ENCODE measurements at regions not wholly inside any gene's neighbourhood (a gene's known extent, or its start where the extent isn't known, plus 50 kb on each side); places are given as distances from the start of the nearest gene placed in this dataset.

DNA sequence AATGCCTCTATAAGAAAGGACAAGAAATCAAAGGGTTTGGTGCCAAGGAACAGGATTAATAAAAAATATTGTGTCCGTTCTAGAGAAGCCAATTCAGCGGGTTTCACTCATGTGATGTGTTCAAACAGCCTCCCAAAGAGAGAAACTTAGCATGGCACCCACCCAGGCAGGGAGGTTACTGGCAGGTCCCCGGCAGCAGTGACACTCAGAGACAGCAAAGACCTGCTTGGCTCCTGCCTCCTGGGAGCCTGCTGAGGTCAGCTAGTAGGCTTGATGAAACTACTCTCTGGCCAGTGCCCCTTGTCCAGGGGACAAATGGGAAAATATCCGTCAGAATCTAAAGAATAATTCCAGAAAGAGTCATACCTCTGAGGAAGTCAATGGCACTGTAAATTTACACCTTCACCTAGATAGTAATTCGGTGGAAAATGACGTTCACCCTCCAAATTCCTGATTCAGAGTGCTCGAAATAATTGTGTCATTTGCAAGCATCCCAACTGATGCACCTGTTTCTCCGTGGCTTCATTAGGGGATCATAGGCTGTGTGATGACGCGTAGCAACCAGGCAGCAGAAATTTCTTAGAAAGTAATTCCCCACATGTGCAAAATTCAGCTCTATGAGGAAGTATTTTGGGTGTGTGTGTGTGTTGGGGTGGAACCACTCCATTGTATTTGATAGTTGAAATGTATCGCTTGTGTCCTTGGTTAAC, 481.5 kb upstream of the ZFHX3 start:
- DNase-seq (ENCODE audit: low spot score) = no peak

- DNase-seq (ENCODE audit: low spot score) = no peak
Observed at GRCh38 chr16:73527187-73527586, 479.3 kb upstream of the ZFHX3 start.

GRCh38 chr16:73526011-73526804, 478.3 kb upstream of the ZFHX3 start:
- DNase-seq (ENCODE audit: low spot score) = no peak

DNA sequence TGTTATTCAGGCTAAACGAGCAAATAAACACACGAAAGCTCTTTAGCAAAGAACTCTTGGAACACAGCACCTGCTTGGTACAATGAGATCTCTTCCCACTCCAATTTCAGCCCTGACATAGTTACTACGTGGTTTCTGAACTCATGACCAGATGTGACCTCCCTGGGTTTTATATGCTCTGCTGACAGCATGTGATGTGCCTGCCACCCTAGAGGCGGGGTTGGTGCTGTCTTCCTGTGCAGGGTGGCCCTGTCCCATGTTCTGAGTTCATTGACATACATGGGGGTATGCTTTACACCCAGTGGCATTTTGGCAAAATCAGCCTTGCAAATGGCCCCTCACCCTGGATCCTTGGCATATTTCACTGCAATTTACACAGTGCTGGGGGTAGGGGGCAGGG, 475.3 kb upstream of the ZFHX3 start:
- DNase-seq (ENCODE audit: low spot score) = no peak

DNA sequence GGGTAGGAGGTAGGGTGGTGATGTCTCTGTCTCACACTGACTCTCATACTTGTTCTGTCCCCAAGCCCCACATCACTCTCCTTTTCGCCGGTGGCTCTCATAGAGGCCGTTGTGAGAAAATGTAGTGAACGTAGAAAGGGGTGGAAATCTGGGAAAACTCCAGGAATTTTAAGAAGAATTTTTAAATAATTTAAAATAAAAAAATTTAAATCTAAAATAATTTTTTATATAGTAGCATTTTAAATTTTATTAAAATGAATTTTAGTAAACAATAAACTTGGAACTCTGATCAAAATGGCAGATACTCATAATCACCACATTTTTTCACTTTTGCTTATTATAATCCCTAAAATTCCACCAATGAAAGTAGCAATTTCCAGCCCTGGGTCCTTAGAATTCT, 473.6 kb upstream of the ZFHX3 start:
- no peak for DNase-seq (ENCODE audit: low spot score)

- DNase-seq (ENCODE audit: low spot score) = no peak
Observed at GRCh38 chr16:73515616-73516015, 467.7 kb upstream of the ZFHX3 start.

- no peak for DNase-seq (ENCODE audit: low spot score)
Observed at GRCh38 chr16:73510852-73511251, 462.9 kb upstream of the ZFHX3 start.

- DNase-seq (ENCODE audit: low spot score) = no peak
Observed at GRCh38 chr16:73506568-73507056, 458.7 kb upstream of the ZFHX3 start.

- no peak for DNase-seq (ENCODE audit: low spot score)
Observed at GRCh38 chr16:73505577-73505976, 457.6 kb upstream of the ZFHX3 start.

DNA sequence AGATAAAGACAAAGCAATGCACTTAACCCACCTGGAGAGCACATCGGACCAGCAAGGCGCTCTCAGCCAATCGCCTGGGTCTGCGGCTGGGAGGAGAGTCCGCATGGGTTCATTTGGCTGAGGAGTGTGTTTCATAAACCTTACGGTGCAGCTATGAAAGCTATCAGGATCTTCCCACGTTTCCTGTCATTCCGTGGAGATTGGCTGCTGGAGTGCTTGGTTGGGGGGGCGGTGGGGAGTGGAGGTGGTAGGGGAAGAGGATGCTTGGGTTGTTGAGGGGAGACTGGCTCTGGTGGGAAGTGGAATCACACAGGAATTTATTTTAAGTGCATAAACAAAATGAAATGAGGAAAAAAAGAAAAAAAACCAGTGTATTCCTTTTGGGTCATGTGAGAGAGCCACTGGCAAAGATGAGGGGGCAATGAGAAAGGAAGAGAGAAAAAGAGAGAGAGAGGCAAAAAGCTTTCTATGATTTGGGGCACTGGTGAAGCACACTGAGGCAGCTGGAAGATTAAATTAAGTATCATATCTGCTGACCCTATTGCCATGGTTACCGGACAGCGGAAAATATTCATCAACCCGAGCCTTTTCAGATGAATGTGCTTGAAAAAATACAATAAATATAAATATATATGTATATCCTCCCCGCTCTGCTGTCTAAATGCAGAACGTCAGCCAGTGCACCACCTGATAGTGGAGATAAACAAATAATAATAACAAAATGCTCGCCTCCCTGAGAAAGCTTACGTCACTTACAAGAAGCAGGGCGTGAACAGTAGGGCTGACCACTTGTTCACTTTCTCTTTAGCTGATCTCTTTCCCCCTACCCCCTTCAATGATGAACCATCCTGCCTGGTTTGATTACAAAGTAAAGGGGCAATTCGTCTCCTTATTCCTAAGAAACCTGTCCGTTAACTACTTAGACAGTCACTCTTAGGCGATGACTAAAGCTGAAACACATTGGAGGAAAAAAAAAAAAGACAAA, 457.0 kb upstream of the ZFHX3 start:
- DNase-seq (ENCODE audit: low spot score) = no peak

DNA sequence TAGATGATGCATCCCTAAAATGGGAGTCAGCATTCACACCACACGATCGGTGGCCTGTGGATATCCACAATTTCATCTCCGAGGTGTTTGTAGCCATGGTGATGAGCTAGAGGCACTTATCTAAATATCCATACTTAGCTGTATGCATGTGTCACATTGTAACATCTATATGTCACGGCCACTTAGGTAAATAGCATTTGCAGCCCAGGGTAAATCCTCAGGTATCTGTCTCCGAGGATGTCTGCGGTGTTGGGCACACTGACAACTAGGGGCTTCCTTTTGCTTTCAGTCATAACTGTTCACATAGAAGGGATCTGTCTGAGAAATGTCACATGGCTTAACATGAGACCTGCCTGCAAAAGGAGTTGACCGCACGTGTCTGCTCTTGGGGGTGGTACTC, 455.2 kb upstream of the ZFHX3 start:
- no peak for DNase-seq (ENCODE audit: low spot score)

DNA sequence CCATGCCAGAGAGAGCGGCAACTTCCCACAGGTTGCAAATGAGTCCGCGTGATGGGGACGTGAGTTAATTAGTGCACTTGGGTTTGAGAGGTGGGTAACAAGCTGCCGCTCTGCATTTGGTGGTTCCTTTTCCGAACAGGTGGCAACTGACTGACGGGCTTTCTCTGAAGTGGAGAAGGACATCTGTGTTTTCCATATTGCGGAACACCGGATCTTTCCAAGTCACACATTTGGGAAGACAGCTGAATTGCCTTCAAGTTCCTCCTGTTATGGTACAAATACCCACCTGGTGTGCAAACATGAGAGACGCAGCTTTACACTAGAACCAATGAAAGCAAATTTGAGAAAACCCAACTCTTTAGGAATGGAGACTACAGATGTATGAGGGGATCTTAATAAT, 451.3 kb upstream of the ZFHX3 start:
- no peak for DNase-seq (ENCODE audit: low spot score)

DNA sequence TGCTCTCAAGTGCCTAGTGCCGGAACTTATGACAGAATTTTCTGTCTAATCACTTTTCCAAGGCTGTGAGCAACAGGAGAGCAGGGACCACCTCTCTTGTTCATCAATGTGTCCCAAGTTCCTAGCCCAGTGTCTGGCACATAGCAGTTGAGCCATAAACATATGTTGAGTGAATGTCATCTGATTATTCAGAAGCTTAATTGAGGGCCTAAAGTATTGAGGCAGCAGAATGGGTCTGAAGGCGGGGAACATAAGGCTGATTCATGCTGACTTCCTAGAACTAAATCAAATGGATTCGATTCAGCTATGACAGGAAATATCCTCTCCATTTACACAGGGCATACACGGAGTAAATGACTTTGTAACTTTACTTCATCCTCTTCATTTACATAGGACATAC, 438.0 kb upstream of the ZFHX3 start:
- DNase-seq (ENCODE audit: low spot score) = no peak

DNA sequence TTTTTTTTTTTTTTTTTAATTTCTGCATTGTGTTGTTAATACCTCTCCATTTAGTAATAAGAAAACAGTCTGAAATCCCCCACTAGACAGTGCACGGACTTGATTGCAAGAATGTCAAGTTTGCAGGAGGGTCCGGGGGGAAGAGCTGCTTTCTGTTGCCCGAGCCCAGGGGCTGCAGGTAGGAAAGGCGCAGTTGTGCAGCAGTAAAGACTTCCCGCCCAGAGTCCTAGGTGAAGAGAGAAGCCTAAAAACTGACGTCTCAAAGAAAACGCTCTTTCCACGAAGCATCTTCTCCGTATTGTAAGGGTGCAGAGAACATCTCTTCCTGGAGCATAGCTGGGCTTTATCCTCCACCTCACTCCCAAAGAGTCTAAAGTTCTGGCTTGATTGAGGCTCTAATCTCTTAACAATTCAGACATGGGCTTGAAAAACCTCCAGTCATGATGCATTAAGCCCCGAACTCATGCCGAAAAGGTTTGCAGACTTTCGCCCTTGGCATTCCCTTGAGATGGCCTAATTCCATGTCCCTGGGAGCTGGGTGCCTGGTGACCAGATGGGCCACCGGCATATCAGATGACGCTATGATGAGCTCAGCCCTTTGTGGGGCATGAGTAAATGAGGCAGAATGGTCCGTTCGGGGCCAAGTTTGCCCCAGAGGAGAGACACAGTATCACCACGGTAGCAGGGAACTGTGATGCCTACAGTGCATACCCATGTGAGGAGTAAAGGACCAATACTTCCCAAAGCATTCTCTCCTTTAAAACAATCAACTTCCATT, 436.2 kb upstream of the ZFHX3 start:
- no peak for DNase-seq (ENCODE audit: low spot score)

- no peak for DNase-seq (ENCODE audit: low spot score)
Observed at GRCh38 chr16:73483076-73483791, 435.3 kb upstream of the ZFHX3 start.

DNA sequence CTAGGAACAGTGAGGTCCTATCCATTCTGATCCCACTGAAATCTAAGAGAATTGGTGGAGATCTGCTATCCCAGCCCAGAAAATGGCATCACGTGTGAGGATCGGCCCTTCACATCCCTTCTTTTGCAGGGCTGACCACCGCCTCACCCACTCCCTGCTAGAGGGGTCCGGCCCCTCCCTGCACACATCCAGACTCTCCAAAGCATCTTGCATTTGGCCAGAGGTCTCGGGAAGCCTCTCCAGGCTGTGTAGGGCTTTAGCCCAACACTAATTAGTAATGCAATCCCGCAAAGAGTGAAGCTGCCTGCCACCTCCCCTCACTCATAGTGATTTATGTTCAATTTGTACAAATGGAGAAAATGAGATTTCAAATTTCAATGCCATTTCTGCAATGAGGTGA, 434.4 kb upstream of the ZFHX3 start:
- DNase-seq (ENCODE audit: low spot score) = no peak

DNA sequence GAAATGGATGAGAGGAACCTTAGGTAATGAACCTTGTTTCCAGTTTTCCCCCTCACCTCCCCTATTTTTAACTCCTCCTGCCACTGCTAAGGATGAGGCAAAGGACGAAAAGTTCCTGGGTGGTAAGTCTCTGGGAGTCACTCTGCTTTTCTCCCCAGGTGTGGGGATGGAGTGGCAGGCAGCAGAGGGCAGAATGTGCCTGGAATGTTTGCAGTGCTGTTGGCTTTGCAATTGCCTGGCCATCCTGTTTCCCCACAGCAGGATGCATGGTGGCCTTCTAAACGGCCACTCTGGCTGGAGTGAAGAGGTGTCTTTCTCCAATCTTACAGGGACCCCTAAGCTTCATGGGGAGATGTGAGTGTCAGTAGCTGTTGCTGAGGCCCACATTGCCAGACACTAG, 432.5 kb upstream of the ZFHX3 start:
- DNase-seq (ENCODE audit: low spot score) = no peak

GRCh38 chr16:73473713-73474112, 425.8 kb upstream of the ZFHX3 start:
- no peak for DNase-seq (ENCODE audit: low spot score)

DNA sequence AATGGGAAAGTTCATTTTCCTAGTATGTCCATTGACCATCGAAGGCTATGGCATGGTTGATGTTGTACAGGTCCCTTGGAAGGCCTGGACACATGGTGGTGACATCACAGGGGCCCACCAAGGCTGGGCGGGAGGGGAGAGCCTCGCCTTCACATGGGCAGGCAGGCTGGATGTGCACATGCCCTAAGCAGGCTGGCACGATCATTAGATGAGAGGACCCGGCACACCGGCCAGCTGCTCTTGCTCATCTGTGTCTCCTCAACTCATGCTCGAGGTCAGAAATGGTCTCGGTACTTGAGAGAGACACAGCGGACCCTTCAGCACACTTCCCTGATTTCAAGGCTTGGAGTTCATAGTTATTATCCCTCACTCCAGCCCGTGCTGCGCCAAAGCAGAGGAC, 416.9 kb upstream of the ZFHX3 start:
- DNase-seq (ENCODE audit: low spot score) = no peak

GRCh38 chr16:73459586-73459985, 411.7 kb upstream of the ZFHX3 start:
- no peak for DNase-seq (ENCODE audit: low spot score)

GRCh38 chr16:73457851-73458250, 409.9 kb upstream of the ZFHX3 start:
- no peak for DNase-seq (ENCODE audit: low spot score)
